Adrenal gland (tissue), 9 donors: ENCODE measurements at regions not wholly inside any gene's neighbourhood (a gene's known extent, or its start where the extent isn't known, plus 50 kb on each side); places are given as distances from the start of the nearest gene placed in this dataset.

Experiments used
- DNase-seq, 7 donors: peaks; one replicate each; pipeline ENCODE4 v3.0.0-alpha.2; 2019 to 2020
- H3K27ac ChIP-seq, 5 donors: fragments of 200-600 bp; sonication (generic) in 4 of 5; 1 replicate in 3 of 5; 2 replicates in 2 of 5; pipeline versions ENCODE4 v1.5.1 to v1.8.0; 2016 to 2020; ENCODE audit warnings: mild to moderate bottlenecking in 1 of 5
- H3K27me3 ChIP-seq: fragments of 200-600 bp; 2 replicates; pipeline ENCODE4 v1.8.0; 2021
- H3K36me3 ChIP-seq, 2 donors: fragments of 200-600 bp; replicated peaks in 1 of 2; 1 replicate in 1 of 2; 2 replicates in 1 of 2; pipeline versions ENCODE4 v1.5.1 to v1.8.0; 2018 to 2022
- H3K4me1 ChIP-seq, 2 donors: fragments of 200-600 bp; replicated peaks in 1 of 2; 1 replicate in 1 of 2; 2 replicates in 1 of 2; pipeline versions ENCODE4 v1.5.1 to v1.8.0; 2018 to 2021
- H3K4me3 ChIP-seq, 4 donors: fragments of 200-600 bp; sonication (generic) in 3 of 4; one replicate each; pipeline ENCODE4 v1.5.1; 2016 to 2018
- H3K9me3 ChIP-seq, 3 donors: fragments of 200-600 bp; sonication (generic) in 1 of 3; replicated peaks in 1 of 3; 1 replicate in 2 of 3; 2 replicates in 1 of 3; pipeline versions ENCODE4 v1.5.1 to v1.8.0; 2016 to 2021
- CTCF ChIP-seq, 6 experiments: fragments of 450-650 bp in 4 of 6; fragments of 200-600 bp in 2 of 6; sonication (generic) in 1 of 6; IDR thresholded peaks; 1 replicate in 5 of 6; 2 replicates in 1 of 6; pipeline versions ENCODE4 v1.5.1 to v1.8.0; 2016 to 2021; ENCODE audit warnings: antibody characterized with exemption in 6 of 6, mild to moderate bottlenecking in 2 of 6, moderate library complexity in 1 of 6
- POLR2A ChIP-seq, 2 donors: fragments of 450-650 bp; IDR thresholded peaks; one replicate each; pipeline ENCODE4 v1.6.1; 2017; ENCODE audit warnings: antibody characterized with exemption in 2 of 2, mild to moderate bottlenecking in 2 of 2, moderate library complexity in 1 of 2
- WGBS, 4 donors: extraction: QIAGEN DNeasy Blood & Tissue Kit in 2 of 4; methylation state at CpG; one replicate each; pipeline versions ENCODE4 v1.1.5 to v1.1.7; 2013 to 2017; 5-methylcytosine and 5-hydroxymethylcytosine counted together
- intact Hi-C, 2 donors: fragments of 100-400 bp; cut with DNase I; formaldehyde crosslinking; loops; one replicate each; pipeline versions ENCODE4 v1.14.1 to v1.15.0; 2022 to 2023
- donor health status: healthy with polysubstance abuse.
- donor health status: Bipolar disorder and iron deficiency.
- donor health status: DM: yes; HTN: yes; CAD: no.
- donor health status: DM: no; HTN: no; CAD: no.
- donor health status: DM: no; HTN: no; CAD: no.

DNA sequence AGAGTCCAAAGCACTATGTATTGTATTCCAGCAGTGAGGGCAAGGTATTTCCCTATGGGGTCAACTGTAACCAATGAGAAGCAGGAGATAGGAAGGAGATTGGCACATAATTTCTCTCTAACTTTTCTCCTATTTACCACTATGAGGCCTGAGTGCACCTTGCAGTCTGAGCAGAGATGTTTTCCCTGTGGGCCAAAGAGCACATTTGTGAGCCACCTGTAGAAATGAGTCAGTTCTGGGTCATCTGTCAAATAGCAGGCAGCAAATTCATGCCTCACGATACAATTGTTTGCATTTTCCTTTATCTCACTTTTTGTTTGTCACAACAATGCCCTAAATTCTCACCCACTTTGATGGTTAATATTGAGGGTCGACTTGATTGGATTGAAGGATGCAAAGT lies 547.2 kb upstream of the NCAM2 start:
- Histone ChIP-seq H3K36me3 (no peaks in the 10 kb centered on the region), H3K9me3 (no peaks in the 10 kb centered on the region), H3K4me1 (no peaks in the 10 kb centered on the region), H3K27ac (no peak overlapping the region), H3K4me3 (no peak overlapping the region), H3K27me3 (no peaks in the 10 kb centered on the region)
- 44 to 63% (median 55%) methylated on average over 2 of the region's 2 CpGs for WGBS, 4 donors
- TF ChIP-seq POLR2A (IDR thresholded peaks at IDR 0.05): no peak
- no peak for TF ChIP-seq CTCF (IDR thresholded peaks at IDR 0.05)
- intact Hi-C loops: no loop called here
- DNase-seq: no peak

- H3K4me3 ChIP-seq: no peak overlapping the region
- H3K36me3 ChIP-seq: no peaks in the 10 kb centered on the region
- intact Hi-C loops: no loop called here
- H3K9me3 ChIP-seq: no peaks in the 10 kb centered on the region
- no peak overlapping the region for H3K27ac ChIP-seq
- no peaks in the 10 kb centered on the region for H3K4me1 ChIP-seq
- 71 to 77% (median 74%) methylated on average over 4 of the region's 4 CpGs for WGBS, 4 donors
- no peak for DNase-seq
- H3K27me3 ChIP-seq: no peaks in the 10 kb centered on the region
- no peak for TF ChIP-seq CTCF (IDR thresholded peaks at IDR 0.05)
- TF ChIP-seq POLR2A (IDR thresholded peaks at IDR 0.05): no peak
Observed at GRCh38 chr21:20452935-20453334, 545.3 kb upstream of the NCAM2 start.

DNA sequence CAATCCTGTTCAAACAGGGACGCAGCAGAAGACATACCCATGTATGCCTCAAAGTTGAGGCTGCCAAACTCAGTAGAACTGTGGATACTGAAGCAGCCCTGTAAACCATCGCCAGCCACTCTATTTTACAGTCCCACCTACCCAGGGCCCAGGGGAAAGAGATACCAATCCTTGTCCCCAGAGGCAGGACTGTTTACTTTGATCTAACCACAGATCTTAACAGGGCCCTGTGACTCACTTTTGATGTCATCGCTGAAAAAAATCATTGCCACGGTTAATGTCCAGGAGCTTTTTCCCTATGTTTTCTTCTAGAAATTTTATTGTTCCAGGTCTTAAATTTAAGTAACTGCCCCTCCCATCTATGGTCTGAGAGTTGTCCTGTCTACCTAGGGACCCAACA lies 538.4 kb upstream of the NCAM2 start:
- DNase-seq: no peak
- intact Hi-C loops: no loop called here
- 79 to 90% (median 86%) methylated on average over 4 of the region's 4 CpGs for WGBS, 4 donors
- no peak overlapping the region for H3K27ac ChIP-seq
- TF ChIP-seq CTCF (IDR thresholded peaks at IDR 0.05) (no peak), POLR2A (IDR thresholded peaks at IDR 0.05) (no peak)
- H3K4me3 ChIP-seq: no peak overlapping the region
- no peaks in the 10 kb centered on the region for H3K27me3 ChIP-seq
- no peaks in the 10 kb centered on the region for H3K9me3 ChIP-seq
- no peaks in the 10 kb centered on the region for H3K4me1 ChIP-seq
- no peaks in the 10 kb centered on the region for H3K36me3 ChIP-seq

DNA sequence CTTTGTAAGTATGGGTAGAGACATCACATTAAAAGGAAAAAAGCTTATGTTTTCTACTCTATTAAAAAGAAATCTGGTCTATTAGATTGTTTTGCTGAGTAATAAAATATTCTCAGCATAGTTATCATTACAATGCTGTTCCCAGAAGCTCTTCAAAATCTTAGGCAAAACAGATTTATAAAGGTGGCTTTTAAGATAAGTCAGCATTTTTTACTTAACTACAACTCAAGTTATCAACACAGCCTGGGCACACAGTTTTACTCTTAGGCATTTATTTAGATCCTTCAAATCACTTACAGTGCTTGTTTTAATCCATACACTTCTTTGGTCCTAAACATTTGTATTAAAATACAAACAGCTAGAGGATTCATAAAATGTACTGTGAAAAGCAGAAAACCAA lies 534.8 kb upstream of the NCAM2 start:
- TF ChIP-seq POLR2A (IDR thresholded peaks at IDR 0.05) (no peak), CTCF (IDR thresholded peaks at IDR 0.05) (no peak)
- no peaks in the 10 kb centered on the region for H3K9me3 ChIP-seq
- intact Hi-C loops: no loop called here

More for the DNA sequence above, 534.8 kb upstream of the NCAM2 start:
- H3K36me3 ChIP-seq: no peaks in the 10 kb centered on the region
- H3K4me3 ChIP-seq: no peak overlapping the region
- no peaks in the 10 kb centered on the region for H3K4me1 ChIP-seq
- no peak overlapping the region for H3K27ac ChIP-seq
- H3K27me3 ChIP-seq: no peaks in the 10 kb centered on the region
- no peak for DNase-seq
